ENCODE measurements at regions not wholly inside any gene's neighbourhood (a gene's known extent, or its start where the extent isn't known, plus 50 kb on each side); places are given as distances from the start of the nearest gene placed in this dataset.
A peak's percentile ranks its signal among the peaks of the same experiment; 100 is the strongest.

DNA sequence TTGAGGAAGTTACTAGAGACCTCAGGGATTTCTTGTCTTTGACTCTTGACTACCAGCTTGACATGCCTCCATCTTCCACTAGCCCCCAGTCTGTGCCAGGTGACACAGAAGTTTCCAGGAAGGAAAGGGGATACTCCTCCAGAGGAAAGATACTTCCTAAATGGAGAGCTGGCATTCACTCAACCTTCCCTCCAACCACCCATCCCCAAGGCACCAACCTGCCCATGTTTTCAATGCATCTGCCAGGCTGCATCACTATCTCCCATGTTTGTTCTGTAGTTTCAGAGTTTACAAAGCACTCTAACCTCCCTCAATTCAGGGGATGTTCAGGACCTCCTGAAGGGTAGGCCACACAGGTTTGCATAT lies 198.4 kb upstream of the LPP start:
- DNase-seq: no peak

DNA sequence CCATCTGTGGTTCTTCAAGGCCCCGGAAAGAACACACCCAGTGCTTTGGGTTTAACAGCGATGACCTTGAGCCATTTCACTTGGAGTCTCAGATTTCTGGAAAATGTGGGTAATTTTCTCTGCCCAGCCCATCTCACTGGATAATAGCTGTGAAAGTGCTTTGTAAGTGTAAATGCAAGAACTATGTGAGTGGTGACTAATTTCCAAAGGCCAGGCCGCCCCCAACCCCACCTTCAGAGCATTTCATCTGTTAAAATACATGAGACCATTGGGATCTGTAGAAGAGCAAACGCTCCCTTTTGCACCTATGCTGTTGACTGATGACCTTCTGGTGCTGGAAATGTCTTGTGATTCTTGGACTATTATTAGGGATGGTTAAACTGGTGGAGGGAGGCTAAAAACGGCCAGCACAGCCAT lies 196.8 kb upstream of the LPP start:
- DNase-seq: no peak

DNA sequence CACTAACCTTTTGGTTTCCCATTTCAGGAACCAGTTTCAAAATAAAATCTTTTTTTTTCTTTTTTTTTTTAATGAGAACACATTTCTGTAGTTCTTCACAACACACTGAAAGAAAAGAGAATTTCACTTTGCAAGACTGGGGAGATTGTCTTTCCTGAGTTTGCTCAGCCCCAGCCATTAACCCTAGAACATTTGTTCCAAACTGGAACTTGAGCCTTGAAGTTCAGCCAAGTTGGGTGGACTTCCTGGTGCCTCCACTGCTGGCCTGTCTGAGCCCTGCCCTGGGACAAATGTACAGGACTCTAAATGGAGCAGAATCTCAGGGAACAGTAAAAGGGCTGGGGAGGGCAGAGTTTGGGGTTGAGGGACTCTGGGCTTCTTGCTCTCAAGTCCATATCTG lies 196.4 kb upstream of the LPP start:
- DNase-seq: no peak

DNA sequence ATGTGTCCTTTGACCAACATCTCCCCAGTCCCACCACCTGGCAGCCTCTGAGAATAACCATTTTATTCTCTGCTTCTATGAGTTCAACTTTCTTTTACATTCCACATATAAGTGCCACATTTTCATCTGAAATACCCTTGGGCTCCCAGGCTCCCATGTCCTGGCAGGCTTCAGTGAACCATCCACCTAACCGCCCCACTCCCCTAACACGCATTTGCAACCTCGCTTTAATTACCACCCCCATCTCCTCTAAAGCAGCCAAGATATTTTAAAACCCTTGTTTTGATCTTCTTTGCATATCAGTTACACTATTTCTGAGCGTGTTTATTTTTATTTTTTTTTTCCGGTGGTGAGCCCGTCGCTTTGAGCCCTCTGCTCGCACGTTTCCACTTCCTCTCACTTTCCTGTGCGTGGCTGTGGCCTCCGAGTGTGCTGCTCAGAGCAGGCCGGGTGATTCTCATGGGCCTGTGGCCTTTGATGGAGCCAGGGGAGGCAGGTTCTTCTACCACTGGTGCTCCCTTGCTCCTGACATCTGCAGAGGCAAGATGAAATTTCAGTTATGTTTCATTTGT lies 195.4 kb upstream of the LPP start:
- DNase-seq: no peak

DNA sequence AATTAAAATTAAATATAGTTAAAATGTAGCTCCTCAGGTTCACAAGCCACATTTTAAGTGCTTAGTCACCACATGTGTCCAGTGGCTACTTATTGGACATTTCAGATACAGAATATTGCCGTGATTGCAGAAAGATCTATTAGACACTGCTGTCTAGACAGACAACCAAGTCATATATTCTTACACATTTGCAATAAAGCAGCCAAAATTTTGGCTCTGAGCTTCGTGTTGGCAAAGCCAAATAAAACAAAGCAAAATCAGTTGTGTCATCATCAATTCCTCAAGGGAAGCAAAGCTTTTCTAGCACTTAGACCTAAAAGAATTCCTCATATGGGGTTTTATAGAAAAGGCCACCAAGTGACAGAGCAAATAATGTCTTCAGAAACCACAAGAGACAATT lies 193.1 kb upstream of the LPP start:
- DNase-seq: no peak

DNA sequence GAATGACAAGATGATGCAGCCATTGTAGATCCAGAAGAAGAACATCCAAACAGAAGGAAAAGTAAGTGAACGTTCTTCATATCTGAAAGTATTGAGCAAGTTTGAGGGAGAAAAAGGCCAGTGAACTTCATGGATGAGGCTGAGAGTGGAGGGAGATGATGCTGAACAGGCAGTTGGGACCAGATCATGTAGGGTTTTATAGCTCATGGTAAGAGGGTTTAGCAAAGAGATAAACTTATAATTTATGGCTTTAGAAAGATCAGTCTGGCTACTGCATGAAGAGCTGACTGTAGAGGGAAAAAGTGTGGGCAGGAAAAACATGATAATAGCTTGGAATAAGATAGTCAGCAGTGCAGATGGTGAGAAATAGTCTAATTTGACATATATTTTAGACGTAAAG lies 192.6 kb upstream of the LPP start:
- no peak for DNase-seq

DNA sequence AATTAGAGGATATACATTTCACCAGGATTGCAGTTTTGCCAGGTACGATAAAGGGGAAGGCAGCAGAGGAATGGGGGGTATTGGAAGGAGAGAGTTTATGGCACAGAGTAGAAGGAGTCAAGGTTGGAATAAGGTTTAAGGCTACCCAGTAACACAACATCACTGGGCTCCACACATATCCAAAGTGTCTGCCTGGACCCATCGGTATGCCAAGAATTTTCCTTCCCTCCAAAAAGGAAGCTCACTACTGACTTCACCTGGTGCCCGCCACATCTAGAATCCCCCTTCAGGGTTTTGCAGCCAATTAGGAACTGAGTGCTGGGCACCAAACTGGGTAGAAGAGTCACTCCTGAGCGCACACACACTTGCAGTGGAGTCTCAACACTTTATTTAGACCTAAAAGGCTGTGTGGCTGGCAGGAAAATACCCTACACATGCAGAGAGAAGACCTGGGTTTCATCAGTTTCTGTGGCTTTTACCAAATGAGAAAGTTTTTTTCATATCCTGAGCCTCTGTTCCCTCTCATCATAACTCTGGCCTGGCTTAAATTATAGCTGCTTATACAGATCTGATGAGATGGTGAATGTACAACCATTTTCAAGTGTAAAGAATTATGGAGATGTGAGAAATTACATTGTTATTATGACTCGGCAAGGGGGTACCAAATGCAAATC lies 190.8 kb upstream of the LPP start:
- DNase-seq: no peak

DNA sequence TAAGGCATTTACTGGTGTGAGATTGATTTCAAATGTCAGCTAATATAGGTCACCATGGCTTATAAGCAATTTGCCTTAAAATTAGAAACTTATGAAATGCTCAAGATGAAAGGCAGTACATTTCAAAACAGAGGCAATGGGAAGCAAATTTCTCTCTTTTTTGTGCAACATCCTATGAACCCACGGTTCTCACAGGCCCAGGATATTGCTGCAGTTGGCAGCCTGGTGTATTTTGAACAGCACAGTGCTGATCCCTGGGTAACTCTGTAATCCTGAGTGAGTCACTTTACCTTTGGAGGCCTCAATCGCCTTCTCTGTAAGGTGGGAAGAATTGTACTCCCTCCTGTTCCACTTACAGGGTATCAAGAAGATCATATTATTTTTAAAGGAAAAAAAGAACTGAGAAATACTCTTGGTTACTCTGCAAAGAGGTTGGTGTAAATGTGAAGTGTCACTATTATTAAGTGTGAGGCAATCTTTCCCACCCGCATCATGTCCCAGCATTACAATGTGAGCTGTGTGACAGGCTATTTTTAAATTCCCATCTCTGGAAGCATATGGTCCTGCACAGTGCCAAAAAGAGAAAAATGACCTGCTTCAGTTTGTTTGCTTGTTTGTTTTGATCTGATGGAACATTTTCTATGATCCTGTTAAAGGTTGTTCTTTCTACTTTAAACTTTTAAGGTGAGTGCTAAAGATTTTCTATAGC lies 190.1 kb upstream of the LPP start:
- no peak for DNase-seq

DNA sequence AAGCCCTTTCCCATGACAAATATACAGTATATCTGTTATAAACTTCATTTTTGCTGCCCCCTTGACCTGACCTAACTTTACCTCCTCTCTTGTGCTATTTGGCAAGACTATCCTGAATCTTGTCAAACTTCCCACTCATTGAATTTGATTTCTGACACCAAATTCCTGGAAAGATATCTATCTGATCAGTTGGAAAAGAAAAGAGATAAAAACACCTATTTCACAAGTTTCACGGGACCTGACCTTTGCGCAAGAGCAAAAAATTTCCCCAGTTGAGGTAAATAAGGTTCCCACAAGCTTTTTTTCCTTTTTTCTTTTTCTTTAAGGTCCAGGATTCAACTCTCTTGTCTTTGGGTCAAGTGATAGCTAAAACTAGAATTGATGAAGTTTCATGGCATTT lies 189.2 kb upstream of the LPP start:
- DNase-seq: no peak

DNA sequence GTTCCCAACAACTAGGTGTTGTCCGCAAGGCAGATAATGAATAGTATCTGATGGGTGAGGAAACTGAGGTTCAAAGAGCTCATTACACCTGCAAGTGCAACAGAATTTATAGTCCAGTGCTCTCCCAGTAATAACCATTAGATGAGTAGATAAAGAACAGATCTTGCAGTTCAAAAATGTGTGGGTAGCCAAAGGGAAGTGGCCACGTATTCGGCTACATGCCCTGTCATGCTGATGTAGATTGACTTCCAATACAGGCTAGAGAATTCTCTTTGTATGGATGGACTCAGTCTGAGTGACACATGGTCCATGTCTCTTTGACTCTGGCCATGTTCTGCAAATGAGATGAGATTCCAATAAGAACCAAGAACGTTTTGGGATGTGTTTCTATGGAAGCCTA lies 187.9 kb upstream of the LPP start:
- no peak for DNase-seq

DNA sequence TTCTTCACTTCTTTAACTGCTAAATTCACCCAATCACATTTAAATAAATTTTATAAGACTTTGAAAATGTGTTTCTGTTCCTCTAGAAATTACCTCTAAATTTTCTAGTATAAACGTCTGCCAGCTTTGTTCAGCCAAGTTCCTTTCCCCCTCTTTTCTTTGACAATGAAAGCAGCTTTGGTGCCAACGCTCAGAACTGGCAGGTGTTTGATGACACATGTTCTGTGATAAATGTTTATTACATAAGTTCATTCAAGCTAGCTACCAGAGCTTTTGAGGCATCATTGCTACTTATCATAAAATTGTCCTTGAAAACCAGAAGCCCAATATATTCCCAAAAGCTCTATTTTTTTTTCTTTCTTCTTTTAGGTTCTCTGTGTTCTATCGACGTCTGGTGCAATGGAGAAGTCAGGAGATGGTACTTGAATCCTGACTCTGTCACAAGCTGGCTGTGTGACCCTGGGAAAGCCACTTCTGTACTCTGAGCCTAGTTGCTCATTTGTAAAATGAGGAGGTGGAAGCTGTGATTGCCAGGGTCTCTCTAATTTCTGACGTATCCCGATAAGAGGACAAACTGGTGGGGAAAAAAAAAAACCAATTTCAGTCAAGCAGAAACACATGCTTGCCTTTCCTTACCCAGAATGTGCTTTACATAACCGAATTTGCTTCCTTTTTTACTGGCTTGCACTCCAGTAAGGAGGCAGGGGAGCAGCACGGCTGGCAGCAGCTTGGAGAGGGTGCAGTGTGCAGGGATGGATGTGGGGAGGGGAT lies 187.1 kb upstream of the LPP start:
- no peak for DNase-seq

DNA sequence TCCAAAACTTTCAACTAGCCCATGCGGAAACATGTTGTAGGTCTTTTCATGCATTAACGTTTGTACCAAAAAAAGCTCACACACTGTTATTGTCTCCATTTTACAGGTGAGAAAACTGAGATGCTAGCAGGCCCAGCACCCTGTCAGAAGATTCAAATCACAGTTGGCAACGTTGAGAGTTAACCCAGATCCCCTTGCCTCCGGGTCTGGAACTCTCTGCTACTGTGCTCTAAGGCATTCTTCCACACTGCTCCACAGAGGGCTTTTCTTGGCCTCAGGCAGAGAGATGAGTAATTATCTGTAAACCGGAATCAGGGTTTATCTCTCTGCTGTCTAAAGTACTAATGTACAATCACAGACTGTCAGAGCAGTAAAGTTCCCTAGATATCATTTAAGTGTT lies 186.0 kb upstream of the LPP start:
- DNase-seq: no peak

DNA sequence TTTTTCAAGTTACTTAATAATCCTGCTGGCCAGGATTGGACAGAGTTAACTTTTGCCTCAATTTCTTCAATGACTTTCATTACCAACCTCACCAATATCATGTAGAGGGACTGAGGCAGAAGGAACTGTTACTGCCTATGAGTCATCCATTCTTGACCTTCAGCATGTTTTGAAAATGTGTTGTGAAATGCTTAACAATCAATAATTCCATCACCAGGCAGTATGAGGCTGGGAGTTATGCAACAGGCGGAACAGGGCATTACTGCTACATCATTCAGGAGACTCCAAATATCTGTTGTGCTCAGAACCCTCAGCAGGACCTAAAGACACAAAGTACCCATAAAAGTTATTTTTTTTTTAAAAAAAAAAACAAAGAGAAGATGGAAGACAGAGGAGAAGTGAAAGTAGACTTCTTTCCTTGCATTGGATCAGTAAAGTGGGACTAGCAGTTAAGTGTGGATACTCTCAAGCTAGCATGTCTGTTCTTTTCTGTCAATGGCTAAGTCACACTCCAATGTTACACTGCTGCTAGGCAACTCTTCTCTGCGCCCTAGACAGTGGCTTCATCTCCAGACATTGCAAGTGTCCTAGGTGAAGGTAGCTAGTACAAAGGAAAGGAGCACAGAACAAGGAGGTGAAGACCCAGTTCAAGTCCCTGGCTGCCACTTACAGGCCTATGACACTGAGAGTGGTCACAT lies 184.9 kb upstream of the LPP start:
- no peak for DNase-seq

DNA sequence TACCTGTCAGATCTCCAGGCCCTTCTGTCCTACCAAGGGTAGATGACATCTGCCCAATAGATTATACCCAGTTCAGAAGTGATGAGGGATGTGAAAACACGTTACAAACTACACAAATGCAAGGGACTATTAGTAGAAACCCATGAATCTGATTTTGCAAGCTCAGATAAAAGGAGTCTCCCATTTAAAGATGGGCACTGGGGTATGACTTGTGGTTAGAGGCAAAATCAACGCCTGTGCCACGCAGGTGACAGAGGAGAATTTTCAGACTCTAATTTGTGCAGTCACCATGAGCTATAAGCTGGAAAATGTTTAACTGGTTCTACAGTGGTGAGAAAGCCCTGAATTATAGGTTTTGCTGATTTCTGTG lies 184.4 kb upstream of the LPP start:
- no peak for DNase-seq

DNA sequence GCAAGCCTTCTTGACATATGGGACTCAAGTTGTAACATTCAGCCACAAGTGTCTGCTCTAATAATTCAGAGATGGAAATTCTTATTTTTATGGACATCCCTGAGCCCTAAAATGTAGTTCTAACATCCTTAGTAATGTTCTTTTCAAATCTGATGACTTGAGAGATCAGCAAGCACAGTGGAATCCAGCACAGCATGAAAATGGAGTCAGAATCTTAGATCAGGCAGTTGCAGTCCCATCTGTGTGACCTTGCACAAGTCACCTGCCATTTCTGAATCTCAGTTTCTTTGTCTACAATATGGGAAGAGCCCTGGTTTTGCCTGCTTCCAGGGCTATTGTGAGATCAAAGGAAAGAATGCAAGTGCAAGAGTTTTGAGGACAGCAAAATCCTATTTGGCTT lies 183.9 kb upstream of the LPP start:
- no peak for DNase-seq

DNA sequence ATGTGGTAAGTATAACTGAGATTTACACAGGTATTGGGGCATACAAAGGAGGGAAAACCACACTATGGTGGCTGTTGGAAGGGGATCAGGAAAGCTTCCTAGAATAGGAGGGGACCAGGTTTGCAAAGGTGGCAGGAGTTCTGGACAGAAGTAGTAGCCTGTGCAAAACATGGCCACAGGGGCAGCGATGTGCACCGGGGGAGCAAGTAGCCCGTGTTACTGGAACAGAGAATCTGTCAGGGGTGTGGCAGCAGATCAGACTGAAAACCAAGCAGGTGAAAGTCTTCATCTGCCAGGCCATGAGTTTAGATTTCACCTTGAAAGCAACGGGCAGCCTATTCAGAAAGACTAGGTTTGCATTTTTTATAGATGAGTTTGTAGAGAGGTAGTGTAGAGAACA lies 182.3 kb upstream of the LPP start:
- no peak for DNase-seq

DNA sequence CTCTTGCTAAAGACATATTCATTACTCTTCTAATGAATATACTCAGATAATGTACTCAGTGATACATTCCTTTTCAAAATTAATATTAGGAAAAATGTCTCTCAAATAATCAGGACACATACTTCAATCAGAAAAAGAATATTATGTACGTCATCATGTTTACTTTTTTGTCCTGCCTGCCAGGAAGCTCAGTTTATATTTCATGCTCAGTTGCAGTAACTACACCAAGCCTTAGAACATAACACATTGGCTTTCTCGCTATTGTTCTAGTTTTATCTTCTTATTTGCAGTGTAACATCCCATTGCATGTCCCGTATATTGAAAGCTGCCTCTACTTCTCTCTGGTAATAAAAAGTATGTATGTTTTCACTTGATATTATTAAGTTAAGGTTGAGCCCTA lies 181.5 kb upstream of the LPP start:
- no peak for DNase-seq

DNA sequence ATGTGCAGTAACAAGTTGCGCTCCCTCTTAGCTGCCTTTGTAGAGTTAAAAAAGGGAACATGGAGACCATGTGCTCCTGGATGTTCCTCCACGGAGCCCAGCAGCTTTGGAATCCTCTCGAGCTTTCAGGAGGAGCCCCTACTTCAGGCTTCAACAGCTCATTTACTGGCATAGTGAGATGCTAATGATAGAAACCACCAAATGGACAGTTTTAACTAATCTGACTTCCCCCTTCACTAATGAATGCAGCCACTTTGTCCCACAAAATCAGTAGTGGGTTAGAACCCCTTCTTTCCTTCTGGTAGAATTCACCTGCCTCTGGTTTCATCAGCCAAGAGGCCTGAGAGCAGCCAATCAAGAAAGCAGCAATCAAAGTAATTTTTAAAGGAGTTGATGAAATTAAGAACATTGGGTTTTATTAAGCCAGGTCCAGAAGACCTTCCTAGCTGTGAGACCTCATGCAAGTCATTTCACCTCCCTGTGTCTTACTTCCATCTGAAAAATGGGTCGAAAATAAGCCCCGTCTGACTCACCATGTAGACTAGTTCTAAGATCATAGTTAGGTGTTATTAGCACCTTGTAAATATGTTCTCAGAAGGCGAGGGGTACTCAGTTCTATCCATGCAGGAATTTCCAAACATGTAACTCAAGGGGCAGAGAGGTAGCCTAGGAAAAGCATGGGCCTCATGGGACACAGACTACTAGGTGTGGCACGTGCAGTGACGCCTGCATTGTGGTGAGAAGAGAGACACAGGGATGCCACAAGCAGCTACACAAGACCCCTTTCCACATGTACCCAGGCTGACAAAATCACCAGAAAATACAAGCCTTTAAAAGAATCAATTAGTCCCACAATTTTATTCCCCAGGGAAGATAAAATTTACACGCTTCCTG lies 179.7 kb upstream of the LPP start:
- no peak for DNase-seq

DNA sequence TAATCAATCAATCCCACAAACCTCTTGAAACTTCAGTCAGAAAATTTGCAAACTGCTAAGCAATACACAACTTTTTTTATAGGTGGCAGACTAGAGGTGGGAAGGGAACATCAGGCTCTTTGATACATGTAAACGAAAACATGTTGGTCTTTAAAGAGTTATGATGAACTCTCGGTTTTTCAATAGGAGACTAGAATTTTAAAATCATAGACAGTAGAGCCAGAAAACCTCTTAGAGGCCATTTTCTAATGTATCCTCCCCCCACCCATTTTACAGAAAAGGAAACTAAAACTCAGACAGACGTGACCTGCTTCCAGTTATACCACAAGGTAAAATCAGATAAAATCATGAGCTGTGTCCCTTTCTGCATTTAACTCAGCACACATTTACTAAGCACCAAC lies 179.1 kb upstream of the LPP start:
- DNase-seq: no peak

DNA sequence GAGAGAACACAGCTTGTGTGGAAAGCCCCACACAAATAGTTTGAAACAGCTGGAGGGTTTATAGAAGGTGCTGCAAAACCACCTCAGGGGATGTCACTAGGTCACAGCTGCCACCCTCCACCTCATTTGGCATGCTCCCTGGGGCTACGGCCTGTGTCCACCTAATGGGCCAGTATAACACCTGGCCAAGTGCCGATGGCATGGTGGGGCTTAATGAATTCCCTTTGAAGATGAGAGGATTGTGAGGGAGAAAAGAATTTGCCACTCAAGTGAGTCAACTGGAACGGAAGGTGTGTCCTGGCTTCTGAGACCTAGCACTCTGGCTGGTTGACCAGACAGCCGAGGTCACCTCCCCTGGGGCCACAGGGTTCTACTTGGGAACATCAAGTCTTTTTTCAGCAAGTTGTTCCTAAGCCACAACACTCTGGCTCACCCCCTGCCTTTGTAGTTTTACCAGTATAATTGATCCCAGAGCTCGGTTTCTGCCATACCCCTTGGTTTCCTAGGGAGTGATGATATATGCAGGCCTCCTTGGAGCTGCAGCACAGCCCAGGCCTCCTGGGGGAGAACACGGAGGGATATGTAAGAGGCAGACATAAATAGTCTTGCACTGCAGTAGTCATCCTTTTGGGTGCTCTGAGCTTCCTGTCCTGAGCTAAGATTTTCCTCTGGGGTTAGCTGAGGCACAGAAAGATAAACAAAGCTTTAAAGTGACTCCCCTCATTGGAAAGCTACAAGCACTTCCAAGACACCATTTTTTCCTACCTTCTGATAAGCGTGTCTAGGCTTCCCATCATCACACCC lies 178.2 kb upstream of the LPP start:
- no peak for DNase-seq

DNA sequence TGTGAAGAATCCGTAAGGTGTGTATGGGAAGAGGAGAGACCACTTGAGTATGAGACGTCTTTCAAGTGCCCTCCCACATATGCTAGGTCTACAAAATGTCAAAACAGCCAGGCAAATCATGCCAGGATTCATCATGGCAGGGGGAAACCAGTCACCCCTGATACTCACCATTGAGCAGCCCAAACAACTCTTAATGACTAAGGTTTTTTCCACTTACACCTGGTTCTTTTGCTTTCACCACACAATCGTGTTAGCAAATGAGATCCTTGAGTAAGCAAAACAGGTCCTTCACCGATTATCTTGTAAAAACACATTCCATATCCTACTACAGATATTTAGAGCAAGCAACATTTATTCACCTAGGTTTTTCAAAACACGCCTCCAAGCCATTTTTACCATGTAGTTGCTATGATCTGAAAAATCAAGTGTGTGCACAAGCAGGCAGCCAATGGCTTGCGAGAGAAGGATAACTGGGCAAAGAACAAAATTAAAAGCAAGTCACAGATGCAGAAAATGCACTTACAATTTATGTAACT lies 177.5 kb upstream of the LPP start:
- peak in 1 of 2 experiments; percentile 30 for DNase-seq
